Endothelial cell (in vitro differentiated cells): ENCODE measurements at regions not wholly inside any gene's neighbourhood (a gene's known extent, or its start where the extent isn't known, plus 50 kb on each side); places are given as distances from the start of the nearest gene placed in this dataset.

Experiments
- DNase-seq: peaks from one replicate; pipeline ENCODE4 v3.0.0; 2021; ENCODE audit warnings: low spot score
- H3K27ac Mint-ChIP-seq: one replicate; pipeline ENCODE4 v1.8.0; 2021; ENCODE audit warnings: mixed read lengths, inconsistent platforms; ENCODE audit not compliant: unreplicated experiment
- H3K27me3 Mint-ChIP-seq: one replicate; pipeline ENCODE4 v1.8.0; 2021; ENCODE audit warnings: mild to moderate bottlenecking, moderate library complexity, mixed read lengths, inconsistent platforms; ENCODE audit not compliant: unreplicated experiment
- H3K36me3 Mint-ChIP-seq: one replicate; pipeline ENCODE4 v1.8.0; 2021; ENCODE audit warnings: mild to moderate bottlenecking, low read depth, mixed read lengths, inconsistent platforms; ENCODE audit not compliant: unreplicated experiment
- H3K4me1 Mint-ChIP-seq: one replicate; pipeline ENCODE4 v1.8.0; 2021; ENCODE audit warnings: mild to moderate bottlenecking, mixed read lengths, inconsistent platforms; ENCODE audit not compliant: unreplicated experiment
- H3K4me3 Mint-ChIP-seq: one replicate; pipeline ENCODE4 v1.8.0; 2021; ENCODE audit warnings: mild to moderate bottlenecking, mixed read lengths, inconsistent platforms; ENCODE audit not compliant: unreplicated experiment
- H3K9me3 Mint-ChIP-seq: one replicate; pipeline ENCODE4 v1.8.0; 2021; ENCODE audit warnings: mixed read lengths, inconsistent platforms; ENCODE audit not compliant: unreplicated experiment
- CTCF ChIP-seq: fragments of 200-600 bp; sonication (generic); IDR thresholded peaks from one replicate; pipeline ENCODE4 v1.5.0; 2021; ENCODE audit warnings: antibody characterized with exemption; ENCODE audit not compliant: unreplicated experiment

DNA sequence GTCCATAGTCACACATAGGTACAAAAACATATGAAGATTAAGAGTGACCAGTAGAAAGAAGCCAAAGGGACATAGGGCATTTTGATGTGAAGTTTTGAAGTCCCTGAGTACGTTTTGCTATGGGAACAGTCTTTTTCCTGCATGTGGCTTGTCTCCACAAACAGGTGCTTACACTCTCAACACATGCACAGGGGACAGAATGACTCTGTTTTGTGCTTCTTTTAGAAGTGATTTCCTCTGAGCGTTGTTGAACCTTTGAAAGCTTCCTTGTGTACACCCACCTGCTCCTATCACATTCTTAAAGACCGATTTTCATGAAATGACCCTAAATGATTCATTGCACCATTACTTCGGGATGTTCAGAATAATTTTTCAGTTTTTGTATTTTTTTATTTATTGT is 338.8 kb upstream of the CDH4 start:
- no peaks in the 10 kb centered on the region for H3K9me3 Mint-ChIP-seq
- DNase-seq: no peak
- no peak overlapping the region for H3K27ac Mint-ChIP-seq
- H3K4me3 Mint-ChIP-seq: no peak overlapping the region
- H3K36me3 Mint-ChIP-seq: no peaks in the 10 kb centered on the region
- no peak for TF ChIP-seq CTCF
- no peaks in the 10 kb centered on the region for H3K4me1 Mint-ChIP-seq
- H3K27me3 Mint-ChIP-seq: no peaks in the 10 kb centered on the region

GRCh38 chr20:60921022-60921622 is 330.9 kb upstream of the CDH4 start:
- no peak for DNase-seq
- Mint-ChIP-seq H3K27ac (no peak overlapping the region), H3K9me3 (no peaks in the 10 kb centered on the region), H3K4me3 (no peak overlapping the region), H3K27me3 (peaks cover 2% of the 10 kb centered on the region), H3K36me3 (no peaks in the 10 kb centered on the region), H3K4me1 (no peaks in the 10 kb centered on the region)
- no peak for TF ChIP-seq CTCF

- no peak for TF ChIP-seq CTCF
- DNase-seq: no peak
- Mint-ChIP-seq H3K27me3 (peaks cover 4% of the 10 kb centered on the region), H3K4me3 (no peak overlapping the region), H3K9me3 (no peaks in the 10 kb centered on the region), H3K27ac (no peak overlapping the region), H3K36me3 (no peaks in the 10 kb centered on the region), H3K4me1 (no peaks in the 10 kb centered on the region)
Observed at GRCh38 chr20:60926831-60927230, 325.2 kb upstream of the CDH4 start.

- Mint-ChIP-seq H3K9me3 (no peaks in the 10 kb centered on the region), H3K27me3 (peaks cover 4% of the 10 kb centered on the region), H3K36me3 (no peaks in the 10 kb centered on the region), H3K4me1 (no peaks in the 10 kb centered on the region), H3K4me3 (no peak overlapping the region), H3K27ac (no peak overlapping the region)
- DNase-seq: no peak
- TF ChIP-seq CTCF: no peak
Observed at GRCh38 chr20:60928341-60928740, 323.7 kb upstream of the CDH4 start.

DNA sequence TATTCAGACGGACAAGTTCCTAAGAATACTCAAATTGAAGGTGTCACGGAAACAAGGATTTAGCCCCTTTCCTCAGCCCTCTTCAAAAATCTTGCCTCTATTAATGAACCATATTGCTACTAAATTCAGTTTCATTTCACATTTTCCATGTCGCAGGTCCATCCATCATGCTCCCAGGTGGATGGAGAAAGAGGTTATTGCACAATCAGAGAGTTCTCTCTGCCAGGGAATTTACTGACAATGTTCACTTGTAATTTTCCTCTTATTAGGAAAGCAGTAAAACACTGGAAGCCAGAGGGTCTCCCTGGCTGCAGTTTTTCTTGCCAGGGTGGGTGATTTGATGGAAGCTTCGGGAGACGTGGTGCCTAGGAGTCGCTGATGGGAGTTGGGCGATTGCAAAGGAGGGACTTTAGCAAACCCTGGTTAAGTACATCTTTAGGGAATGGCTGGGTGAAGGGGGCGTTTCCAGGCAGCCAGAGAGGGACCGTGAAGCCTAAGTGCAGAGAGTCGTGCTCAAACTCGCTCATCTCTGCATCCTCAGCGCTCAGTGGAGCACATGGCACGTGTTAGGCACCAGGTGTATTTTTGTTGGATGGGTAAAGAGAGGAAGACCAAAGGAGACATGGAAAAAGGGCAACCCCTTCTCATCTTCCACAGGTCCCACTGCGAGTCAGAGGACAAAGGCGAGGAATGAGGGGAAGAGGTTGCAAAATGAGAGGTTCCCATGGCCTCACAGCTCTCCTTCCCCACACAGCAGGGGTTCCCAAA is 321.9 kb upstream of the CDH4 start:
- H3K27ac Mint-ChIP-seq: no peak overlapping the region
- H3K4me1 Mint-ChIP-seq: no peaks in the 10 kb centered on the region
- no peak for DNase-seq
- TF ChIP-seq CTCF: no peak
- H3K4me3 Mint-ChIP-seq: no peak overlapping the region
- H3K27me3 Mint-ChIP-seq: peaks cover 4% of the 10 kb centered on the region
- H3K9me3 Mint-ChIP-seq: no peaks in the 10 kb centered on the region
- no peaks in the 10 kb centered on the region for H3K36me3 Mint-ChIP-seq
